ENCODE measurements at regions not wholly inside any gene's neighbourhood (a gene's known extent, or its start where the extent isn't known, plus 50 kb on each side); places are given as distances from the start of the nearest gene placed in this dataset.

- no peak for TF ChIP-seq POLR2A (IDR thresholded peaks at IDR 0.05; ENCODE audit: control extremely low read depth in 1 of 2, low read depth in 2 of 2, low read length in 2 of 2)
- no peak for TF ChIP-seq EZH2 (IDR thresholded peaks at IDR 0.05; ENCODE audit: low read depth, low read length, severe bottlenecking)
- TF ChIP-seq CTCF (IDR thresholded peaks at IDR 0.05; ENCODE audit: control extremely low read depth in 1 of 3, insufficient read depth in 1 of 3, low read depth in 1 of 3, low read length in 3 of 3) = no peak
- no peak for TF ChIP-seq RBBP5 (IDR thresholded peaks at IDR 0.05; ENCODE audit: borderline replicate concordance, low read depth, low read length)
- TF ChIP-seq SRF (IDR thresholded peaks at IDR 0.05; ENCODE audit: low read depth, low read length) = no peak
- no peak for TF ChIP-seq USF2 (IDR thresholded peaks at IDR 0.05; ENCODE audit: low read length)
- TF ChIP-seq CHD2 (IDR thresholded peaks at IDR 0.05; ENCODE audit: low read length) = no peak
- TF ChIP-seq HDAC6 (IDR thresholded peaks at IDR 0.05; ENCODE audit: low read depth, low read length) = no peak
- TF ChIP-seq POLR2AphosphoS5 (IDR thresholded peaks at IDR 0.05; ENCODE audit: low read depth, low read length) = no peak
- no peak for TF ChIP-seq ASH2L (IDR thresholded peaks at IDR 0.05; ENCODE audit: low read length)
Observed at GRCh38 chr3:160127308-160127707, 97.9 kb upstream of the C3orf80 start.

Data from H1 (cell line).